HS-5 (cell line): ENCODE measurements at regions not wholly inside any gene's neighbourhood (a gene's known extent, or its start where the extent isn't known, plus 50 kb on each side); places are given as distances from the start of the nearest gene placed in this dataset.
A peak's percentile ranks its signal among the peaks of the same experiment; 100 is the strongest.

Experiments used
- DNase-seq: peaks from one replicate; pipeline ENCODE4 v3.0.0-alpha.2; 2012; ENCODE audit warnings: low read depth

DNA sequence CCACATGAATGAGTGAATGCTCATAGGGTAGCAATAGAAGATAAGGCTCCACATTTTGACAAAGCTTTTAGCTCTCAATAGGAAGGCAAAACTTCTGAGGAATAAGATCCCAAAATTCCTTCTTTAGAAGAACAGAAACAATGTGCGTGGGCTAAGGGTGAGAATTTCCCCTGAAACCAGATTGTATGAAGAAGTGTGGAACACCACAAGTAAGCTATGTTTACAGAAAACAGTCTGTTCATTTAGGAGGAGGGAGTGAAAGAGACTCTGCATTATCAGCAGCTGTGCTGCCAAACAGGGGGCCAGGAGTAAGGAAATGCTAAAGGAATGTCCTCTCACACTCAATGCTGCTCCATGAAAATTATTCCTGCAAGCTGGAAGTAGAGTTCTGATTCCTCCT lies 851.6 kb downstream of the CENPC start:
- DNase-seq: no peak

DNA sequence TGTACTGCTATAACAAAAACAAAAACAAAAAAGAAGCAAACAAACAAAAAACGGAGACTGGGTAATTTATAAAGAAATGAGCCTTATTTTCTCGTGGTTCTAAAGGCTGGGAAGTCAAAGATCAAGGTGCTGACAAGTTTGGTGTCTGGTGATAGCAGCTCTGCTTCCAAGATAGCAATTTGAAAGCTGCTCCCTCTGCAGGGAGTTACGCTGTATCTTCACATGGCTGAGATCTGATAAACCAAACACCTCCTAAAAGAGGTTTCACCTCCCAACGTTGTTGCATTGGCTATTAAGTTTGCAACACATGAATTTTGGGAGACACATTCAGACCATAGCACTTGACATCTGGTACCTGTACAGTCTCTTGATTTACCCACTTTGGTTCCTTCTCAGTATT lies 854.2 kb downstream of the CENPC start:
- DNase-seq: no peak

DNA sequence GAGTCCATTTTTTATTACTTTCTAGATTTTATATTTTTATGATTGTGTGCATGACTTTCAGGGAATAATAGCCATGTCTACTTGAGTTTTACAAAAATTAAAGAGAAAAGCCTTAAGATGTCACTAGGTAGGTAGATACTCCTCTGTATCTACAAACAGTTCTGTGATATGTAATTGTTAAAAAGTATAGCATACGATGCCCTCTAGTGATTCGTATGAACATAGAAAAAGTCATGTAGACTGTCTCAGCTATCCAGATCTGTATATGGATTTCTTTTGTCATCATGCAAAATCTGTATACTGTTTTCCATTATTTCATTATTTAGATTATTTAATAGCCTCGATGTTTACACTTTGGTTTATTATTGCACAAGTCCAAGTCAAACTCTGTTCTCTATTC lies 856.6 kb downstream of the CENPC start:
- peak; percentile 10 for DNase-seq

DNA sequence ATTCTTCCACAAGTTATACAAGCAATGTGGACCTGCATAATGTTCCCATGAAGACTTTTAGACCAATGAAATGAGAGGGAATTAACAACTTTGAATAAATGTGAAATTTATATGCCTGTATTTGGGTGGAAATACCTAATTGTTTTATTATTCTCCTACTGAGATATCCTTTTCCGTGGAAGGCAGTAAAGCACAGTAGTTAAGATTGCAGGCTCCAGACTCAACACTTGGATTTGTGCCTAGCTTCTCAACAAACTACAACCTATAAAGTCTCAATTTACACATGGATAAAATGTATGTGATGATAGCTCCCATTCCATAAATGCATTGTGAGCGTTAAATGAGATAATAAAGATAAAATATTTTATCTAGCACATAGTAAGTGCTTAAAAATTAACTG lies 857.8 kb downstream of the CENPC start:
- DNase-seq: no peak

DNA sequence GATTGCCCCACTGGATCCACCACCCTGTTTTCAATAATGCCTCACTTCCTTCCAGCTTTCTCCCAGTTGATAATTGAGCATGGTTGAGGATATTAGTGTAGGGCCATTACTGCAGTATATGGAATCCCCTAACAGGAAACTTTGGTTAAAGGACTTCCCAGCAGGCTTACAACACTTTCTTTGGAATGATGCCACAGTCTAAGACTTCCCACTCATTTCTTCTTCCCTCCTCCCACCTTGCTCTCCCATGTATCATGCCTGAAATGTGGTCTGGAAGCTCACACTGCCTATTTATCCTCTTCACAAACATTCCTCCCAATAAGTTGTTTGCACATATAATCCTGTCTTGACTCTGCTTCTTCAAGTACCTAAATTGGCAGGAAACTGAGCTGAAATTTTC lies 863.3 kb downstream of the CENPC start:
- DNase-seq: no peak

DNA sequence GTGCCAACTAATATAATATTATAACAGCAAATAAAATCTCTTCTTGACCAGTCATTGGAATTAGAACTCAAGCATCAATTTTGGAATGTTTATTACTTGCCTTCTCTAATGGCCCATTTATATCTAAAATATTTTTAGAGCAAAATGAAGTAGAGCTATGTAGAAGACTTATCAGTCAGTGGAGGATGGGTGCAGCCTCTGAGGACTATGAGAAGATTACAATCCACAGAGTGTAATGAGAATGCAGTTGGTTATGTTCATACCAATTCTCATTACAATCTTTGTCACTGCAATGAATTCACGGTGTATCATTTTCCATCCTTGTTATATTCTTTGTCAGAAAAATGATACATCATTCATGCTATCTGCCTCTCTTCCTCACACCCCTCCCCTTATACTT lies 878.1 kb downstream of the CENPC start:
- DNase-seq: no peak

DNA sequence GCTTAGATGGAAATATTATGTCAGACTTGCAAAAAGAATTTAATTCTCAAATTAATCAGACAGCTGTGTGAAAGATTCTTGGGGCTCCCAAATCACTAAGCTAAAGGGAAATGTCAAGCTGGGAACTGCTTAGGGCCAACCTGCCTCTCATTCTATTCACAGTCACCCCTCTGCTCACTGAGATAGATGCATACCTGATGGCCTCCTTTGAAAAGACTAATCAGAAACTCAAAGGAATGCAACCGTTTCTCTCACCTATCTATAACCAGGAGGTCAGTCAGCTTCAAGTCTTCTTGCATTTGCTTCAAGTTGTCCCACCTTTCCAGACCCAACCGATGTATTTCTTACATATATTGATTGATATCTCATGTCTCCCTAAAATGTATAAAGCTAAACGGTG lies 882.7 kb downstream of the CENPC start:
- no peak for DNase-seq

DNA sequence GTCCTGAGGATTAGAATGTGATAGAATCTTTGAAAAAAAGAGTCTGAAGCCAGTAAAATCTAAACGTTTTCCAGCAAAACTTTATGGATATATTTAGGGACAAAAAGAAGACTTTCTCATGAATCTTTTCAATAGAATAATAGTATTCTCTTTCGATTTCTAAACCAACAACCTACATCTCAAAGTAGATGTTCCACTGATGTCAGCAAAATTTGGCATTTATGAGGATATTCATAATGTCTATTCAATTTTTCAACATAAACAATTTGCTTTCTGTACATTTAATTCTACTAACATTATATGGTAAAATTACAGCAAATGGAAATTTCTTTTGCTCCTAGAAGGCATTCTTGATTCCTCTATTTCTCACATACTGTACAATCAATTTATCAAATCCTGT lies 886.5 kb downstream of the CENPC start:
- DNase-seq: no peak

DNA sequence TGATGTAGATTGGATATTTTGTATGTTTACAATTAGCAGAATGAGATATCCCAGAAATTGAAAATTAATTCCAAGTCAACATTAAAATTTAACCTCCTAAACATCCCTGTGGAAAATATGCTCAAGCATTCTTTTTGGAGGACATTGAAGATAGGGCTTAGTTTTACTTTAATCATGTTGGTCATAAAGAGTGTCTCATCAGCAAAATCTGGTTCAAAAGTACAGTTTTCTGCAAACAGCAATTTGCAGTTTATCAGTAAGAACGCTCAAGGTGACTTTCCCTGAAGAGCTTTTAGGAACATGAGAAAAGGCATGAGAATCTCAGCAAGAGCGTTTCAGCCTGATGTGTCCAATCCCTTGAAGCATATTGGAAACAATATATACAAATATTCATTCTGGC lies 889.8 kb downstream of the CENPC start:
- no peak for DNase-seq

DNA sequence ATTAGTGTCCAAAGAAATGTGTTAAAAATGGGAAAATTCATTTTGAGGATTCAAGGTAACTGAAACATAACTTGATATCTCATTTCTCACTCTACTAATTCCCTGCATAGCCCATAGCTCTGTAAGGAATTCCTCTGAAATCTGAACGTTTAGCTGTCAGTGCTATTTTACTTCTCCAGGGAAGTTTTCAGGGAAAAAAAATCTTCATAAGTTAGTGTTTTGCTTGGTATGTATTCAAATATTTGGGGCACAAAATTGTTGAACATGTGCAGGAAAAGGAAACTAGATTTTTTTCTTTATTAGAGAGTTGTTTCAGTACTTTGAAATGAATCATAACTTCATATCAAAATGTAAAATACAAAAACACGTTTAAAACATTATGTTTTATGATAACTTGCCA lies 891.4 kb downstream of the CENPC start:
- no peak for DNase-seq

DNA sequence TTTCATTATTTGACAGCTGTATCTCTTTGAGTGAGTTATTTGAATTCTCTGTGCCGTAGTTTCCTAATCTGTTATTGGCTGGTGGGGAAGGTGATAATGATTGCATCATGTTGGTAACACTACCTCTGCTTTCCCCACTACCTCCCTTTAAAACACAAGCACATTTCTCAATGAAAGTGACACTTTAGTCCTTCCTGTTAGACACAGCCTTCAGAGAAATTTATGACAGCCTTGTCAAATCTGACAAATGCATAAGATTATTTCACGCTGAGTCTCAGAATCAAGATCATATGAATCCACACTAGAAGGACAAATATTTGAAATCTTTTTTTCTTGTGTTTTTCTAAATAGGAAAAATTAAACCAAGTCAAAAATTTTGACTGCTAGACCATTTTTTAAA lies 896.1 kb downstream of the CENPC start:
- DNase-seq: no peak

DNA sequence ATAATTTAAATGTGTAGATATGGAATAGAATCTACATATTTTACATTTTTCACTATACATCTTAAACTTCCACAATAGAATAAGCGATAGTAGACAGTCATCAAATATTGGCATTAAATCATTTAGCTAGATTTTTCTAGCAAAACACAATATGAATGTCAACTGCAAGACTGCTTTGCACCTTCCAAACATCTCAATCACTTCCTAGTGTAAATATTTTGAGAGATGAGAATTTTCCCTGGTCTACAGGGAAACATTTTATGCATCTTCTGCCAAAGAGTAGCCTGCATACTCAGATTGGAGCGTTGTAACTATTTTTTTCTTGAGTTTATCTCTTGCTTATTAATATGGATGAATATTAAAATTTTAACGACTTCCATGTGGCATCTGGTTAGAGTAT lies 897.4 kb downstream of the CENPC start:
- no peak for DNase-seq

DNA sequence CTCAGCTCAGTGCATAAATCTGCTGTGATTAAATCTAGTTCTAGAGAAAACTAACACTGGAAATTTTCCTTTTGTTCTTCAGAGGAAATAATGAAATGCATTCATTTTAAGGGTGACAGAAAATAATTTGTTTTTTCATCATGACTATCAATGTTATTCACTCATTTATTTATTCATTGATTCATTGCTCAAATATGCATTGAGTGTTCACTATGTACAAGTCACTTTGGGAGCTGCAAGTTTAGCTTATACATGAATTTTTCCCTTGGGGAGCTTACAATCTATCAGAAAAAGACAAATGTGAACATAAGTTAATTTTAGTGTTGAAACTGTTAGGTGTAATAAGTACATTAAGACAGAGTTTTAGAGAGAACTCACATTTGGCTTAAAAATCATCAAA lies 897.8 kb downstream of the CENPC start:
- DNase-seq: no peak

DNA sequence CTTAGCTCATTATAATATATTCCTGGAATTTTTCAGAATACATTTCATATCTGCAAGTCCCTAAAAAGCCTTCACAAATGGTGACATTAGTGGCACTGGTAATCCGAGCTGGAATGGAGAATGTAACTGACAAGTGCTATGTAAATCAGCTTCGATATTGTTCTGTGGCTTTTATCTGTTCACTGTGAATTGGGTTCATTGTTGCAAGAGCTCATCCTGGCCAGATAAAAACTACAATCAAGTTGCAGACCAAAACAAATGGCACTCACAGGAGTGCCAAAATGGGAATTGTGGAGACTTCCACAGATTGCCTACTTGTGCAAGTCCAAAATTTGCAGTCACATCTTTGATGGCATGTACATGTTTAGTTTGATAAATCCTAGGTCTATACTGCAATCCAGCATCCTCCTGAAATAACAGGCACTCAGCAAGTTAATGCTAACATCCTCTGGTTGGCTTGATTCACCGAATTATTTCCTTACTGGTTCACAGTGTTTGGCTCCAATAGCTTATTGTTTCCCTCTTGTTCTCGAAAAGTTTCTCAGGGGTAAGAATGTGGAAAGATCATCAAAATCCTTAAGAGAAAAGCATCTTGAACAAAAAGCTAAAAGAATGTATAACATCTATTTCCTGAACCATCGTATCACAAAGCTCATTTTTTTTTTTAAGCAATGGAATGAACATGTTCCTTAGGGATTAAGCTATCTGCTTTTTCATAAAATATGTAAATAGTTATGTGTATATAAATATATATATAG lies 904.9 kb downstream of the CENPC start:
- DNase-seq: no peak

DNA sequence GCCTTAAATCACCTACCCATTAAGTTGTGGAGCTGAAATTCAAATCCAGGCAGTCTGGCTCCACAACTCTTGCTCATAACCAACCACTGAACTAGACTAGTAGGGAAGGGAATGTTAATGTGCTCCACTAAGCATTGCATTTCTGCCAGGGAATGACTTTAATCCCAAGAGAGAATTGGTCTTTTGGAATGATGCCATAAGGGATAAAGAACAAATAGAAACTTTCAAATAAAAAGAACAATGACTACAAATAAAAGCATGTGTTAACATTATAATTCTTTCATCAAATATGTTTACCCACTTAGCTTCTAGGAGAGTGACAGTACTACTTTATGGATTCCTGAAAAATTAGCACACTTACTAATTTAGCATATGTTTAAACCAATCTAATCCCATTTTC lies 905.9 kb downstream of the CENPC start:
- DNase-seq: peak; percentile 2

DNA sequence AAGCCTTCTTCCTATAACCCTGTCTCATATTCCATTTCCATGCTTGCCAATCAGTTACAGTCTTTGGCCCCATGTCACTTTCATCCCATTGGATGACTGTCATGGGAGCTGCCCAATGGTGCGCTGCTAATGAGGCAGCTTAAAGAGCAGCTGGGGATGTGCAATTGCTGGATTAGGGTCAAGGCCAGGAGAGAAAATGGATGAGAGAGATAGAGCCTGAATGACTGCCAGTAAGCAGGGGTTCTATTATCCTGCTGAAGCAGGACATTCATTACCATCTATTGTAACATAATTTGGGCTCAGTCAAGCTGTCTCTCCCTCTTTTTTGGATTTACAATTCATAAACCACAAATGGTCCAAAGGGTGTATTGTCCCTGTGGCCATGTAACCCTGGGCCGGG lies 909.0 kb downstream of the CENPC start:
- no peak for DNase-seq

DNA sequence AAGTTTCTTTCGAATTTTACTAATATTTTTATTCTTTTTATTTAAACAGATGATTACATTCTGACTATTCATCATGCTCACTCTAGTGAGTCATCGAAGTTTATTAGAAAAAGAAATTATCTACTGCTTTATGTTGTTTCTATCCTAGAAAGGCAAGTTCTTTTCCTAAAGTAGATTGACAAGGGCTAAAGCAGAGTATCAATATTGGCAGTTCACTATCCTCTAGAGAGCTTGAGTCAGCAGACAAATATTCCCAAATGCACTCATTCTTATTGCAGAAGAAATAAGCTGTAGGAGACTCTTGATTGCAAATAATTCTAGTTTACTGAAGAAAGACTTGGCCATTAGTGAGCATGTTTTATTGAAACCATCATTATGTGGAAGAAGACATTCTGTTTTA lies 911.8 kb downstream of the CENPC start:
- DNase-seq: peak; percentile 6

DNA sequence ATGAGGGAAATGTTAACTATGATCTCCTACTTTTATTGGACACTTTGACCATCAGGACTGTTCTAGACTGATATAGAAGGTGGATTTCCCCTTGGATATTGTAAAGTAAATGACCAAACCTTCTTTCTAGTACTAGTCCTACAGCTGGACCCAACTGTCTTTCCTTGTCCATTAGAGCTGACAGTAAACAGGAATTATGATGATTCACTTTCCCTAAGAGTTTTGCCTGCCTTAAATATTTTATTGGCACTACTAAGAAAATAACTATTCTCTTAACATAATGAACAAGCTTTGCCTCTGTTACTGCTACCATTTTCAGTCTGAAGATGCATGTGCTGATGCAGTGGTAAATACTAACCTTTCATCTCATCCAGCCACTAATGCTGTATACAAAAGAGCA lies 915.4 kb downstream of the CENPC start:
- no peak for DNase-seq

DNA sequence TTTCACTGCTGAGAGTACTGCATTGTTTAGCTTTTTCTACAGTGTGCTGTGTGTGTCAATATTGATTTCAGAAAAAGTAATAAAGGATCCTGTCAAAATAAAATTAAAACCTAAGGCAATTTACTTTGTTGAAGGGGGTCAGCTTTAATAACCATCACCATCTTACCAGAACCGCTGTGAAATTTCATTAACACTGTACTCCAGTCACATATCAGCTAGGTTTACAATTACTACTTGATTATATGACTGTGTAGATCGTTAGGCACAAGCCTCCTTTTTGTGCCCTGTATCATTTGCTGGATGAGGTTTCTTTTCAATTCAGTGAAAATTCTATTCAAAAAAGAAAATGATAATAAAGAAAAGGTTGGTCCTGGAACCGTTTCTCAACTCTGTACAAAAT lies 917.2 kb downstream of the CENPC start:
- DNase-seq: no peak

DNA sequence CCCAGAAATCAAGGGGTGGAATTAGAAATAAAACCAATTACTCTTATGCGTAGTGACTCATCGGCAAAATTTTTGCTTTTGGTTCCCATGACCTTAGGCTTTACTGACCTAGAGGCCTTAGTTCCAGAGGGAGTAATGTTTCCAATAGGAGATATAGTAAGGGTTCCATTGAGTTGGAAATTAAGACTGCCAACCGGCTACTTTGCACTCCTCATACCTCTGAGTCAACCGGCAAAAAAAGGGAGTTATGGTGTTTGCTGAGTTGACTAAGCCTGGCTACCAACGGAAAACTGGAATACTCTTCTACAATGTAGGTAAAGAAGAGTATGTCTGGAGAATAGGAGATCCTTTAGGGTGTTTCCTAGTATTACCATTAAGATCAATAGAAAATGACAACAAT lies 919.8 kb downstream of the CENPC start:
- DNase-seq: no peak

DNA sequence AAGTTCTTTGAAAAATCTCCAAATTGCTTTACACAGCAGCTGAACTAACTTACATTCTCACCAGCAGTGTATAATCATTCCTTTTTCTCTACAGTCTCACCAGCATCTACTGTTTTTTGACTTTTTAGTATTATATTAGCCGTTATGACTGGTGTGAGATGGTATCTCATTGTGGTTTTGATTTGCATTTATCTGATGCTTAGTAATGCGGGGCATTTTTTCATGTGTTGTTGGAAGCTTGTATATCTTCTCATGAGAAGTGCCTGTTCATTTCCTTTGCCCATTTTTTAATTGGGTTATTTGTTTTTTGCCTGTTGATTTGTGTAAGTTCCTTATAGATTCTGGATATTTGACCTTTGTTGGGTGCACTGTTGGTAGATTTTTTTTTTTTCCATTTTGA lies 931.7 kb downstream of the CENPC start:
- DNase-seq: no peak

DNA sequence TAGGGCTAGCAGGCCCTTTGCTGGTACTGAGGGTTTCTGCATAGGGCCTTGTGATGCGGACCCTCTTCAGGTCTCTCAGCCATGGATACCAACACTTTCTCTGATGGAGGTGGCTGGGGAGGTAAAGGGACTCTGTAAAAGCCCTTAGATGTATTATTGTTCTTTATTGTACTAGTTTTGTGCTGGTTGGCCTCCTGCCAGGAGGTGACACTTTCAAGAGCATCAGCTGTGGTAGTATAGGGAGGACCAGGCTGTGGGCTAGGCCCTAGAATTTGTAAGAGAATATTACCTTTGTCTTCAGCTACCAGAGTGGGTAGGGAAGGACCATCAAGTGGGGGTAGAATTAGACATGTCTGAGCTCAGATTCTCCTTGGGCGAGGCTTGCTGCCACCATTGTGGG lies 936.3 kb downstream of the CENPC start:
- DNase-seq: no peak

DNA sequence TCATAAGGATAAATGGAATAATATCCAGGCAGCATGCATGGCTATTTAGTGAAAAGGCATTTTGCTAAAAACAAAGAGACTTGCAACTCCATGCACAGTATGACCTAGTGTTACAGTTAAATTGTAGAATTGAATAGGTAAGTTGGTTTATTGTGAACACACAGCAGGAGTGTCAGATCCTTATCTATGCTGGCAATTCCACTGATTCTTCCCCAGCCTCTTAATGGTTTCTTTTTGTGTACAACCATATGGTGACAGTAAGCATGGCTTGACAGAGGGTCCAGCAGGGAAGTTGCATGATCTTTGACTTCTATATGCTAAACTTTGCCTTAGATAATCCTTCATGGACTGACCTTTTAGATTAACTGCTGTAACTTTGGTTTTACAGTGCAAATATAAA lies 936.6 kb upstream of the EPHA5 start:
- DNase-seq: no peak

DNA sequence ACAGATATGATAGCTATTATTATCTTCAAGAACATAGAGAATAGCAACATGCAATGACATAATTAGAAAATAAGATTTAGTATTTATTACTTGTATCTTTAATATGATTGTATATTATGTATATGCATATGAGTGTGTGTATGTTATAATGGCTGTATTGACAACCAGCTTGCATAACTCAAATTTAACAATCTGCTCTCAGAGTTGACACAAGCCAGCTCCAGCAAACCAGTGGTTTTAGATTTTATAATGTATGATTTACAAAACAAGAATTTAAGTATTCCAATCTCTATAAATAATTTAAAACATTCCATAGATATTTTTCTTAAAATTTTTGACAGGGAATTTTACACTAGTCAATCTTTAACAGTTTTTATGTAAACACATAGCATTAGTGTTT lies 935.9 kb upstream of the EPHA5 start:
- no peak for DNase-seq

DNA sequence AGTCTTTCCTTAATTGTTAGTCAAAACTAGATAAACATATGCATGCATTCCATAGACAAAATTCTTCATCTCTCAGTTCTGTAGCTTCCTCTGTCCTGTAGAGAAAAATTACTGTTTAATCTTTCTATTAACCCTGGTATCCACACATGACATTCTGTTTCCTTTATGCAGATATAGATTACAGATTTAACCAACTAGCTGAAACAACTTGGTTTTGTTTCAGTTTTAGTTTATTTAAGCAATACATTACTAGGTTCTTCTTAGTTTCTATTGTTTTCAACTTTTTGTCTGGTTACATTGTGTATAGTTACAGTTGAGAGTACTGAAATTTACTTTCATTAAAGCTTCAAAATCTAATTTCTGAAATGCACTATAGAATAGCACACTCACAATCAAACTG lies 933.9 kb upstream of the EPHA5 start:
- no peak for DNase-seq
